Astrocyte (in vitro differentiated cells and primary cell): ENCODE measurements at regions not wholly inside any gene's neighbourhood (a gene's known extent, or its start where the extent isn't known, plus 50 kb on each side); places are given as distances from the start of the nearest gene placed in this dataset.
"Not testable (repeated sequence)": the region's sequence is repeated elsewhere in the genome, so short reads cannot be mapped to it uniquely, and the experiment has no call there.

Experiments
- CTCF ChIP-seq: IDR thresholded peaks from 2 replicates; pipeline ENCODE4 v1.5.1; 2011; ENCODE audit warnings: low read depth, mild to moderate bottlenecking, inconsistent platforms, low read length, moderate library complexity; ENCODE audit not compliant: insufficient read depth
- EZH2 ChIP-seq: IDR thresholded peaks from 2 replicates; pipeline ENCODE4 v1.6.1; 2012; ENCODE audit warnings: mild to moderate bottlenecking, low read length, inconsistent platforms; ENCODE audit not compliant: insufficient read depth

- not testable (repeated sequence) for TF ChIP-seq CTCF, EZH2
Observed at GRCh38 chr9:96054248-96054647, 178.8 kb downstream of the ERCC6L2 start.
